Heart right ventricle (tissue), 16 donors: ENCODE measurements at regions not wholly inside any gene's neighbourhood (a gene's known extent, or its start where the extent isn't known, plus 50 kb on each side); places are given as distances from the start of the nearest gene placed in this dataset.

ENCODE experiments used
- ATAC-seq, 8 donors: fragments of 200-7000 bp; cut with Tn5 transposase; one replicate each; pipeline ENCODE4 v1.9.1; 2020; ENCODE audit warnings: mild to moderate bottlenecking in 8 of 8, moderate library complexity in 8 of 8, moderate number of reproducible peaks in 1 of 8
- DNase-seq, 2 donors: peaks; one replicate each; pipeline ENCODE4 v3.0.0-alpha.2; 2020
- H3K27ac ChIP-seq, 10 donors: fragments of 200-600 bp; sonication (generic) in 2 of 10; one replicate each; pipeline versions ENCODE4 v1.5.0 to v1.8.0; 2020 to 2022; ENCODE audit warnings: mild to moderate bottlenecking in 3 of 10
- H3K27me3 ChIP-seq, 7 donors: fragments of 200-600 bp; one replicate each; pipeline ENCODE4 v1.8.0; 2021 to 2022; ENCODE audit warnings: mild to moderate bottlenecking in 2 of 7
- H3K36me3 ChIP-seq, 9 donors: fragments of 200-600 bp; sonication (generic) in 1 of 9; one replicate each; pipeline versions ENCODE4 v1.5.0 to v1.8.0; 2020 to 2022; ENCODE audit warnings: mild to moderate bottlenecking in 2 of 9
- H3K4me1 ChIP-seq, 9 donors: fragments of 200-600 bp; sonication (generic) in 1 of 9; one replicate each; pipeline versions ENCODE4 v1.5.0 to v1.8.0; 2020 to 2022; ENCODE audit warnings: mild to moderate bottlenecking in 4 of 9
- H3K4me3 ChIP-seq, 10 donors: fragments of 200-600 bp; sonication (generic) in 2 of 10; one replicate each; pipeline versions ENCODE4 v1.5.0 to v1.8.0; 2020 to 2022; ENCODE audit warnings: mild to moderate bottlenecking in 7 of 10, moderate library complexity in 2 of 10
- H3K9me3 ChIP-seq, 11 donors: fragments of 200-600 bp in 10 of 11; sonication (generic) in 2 of 11; one replicate each; pipeline versions ENCODE4 v1.5.0 to v1.8.0; 2013 to 2022; ENCODE audit warnings: mild to moderate bottlenecking in 2 of 11, control low read depth in 1 of 11, moderate library complexity in 1 of 11
- CTCF ChIP-seq, 9 donors: fragments of 200-600 bp; sonication (generic) in 2 of 9; IDR thresholded peaks; one replicate each; pipeline versions ENCODE4 v1.5.0 to v1.8.0; 2021 to 2022; ENCODE audit warnings: antibody characterized with exemption in 9 of 9, mild to moderate bottlenecking in 5 of 9, moderate library complexity in 1 of 9
- WGBS, 2 donors: extraction: QIAGEN DNeasy Blood & Tissue Kit; methylation state at CpG; one replicate each; pipeline ENCODE4 v1.1.7; 2013; ENCODE audit warnings: inconsistent platforms in 1 of 2; 5-methylcytosine and 5-hydroxymethylcytosine counted together
- intact Hi-C, 10 donors: fragments of 100-400 bp; cut with DNase I; formaldehyde crosslinking; loops; one replicate each; pipeline versions ENCODE4 v1.11.1 to v1.14.2; 2022
- donor health status: Arrhythmogenic right ventricular cardiomyopathy.
- donor health status: ischemic (EF 13 %, LVEDD 7.1; RV severe dilation, severe dysfunction).
- donor health status: healthy with polysubstance abuse.
- donor health status: DM: no; HTN: yes; CAD: no.
- donor health status: DM: no; HTN: no; CAD: no.
- donor health status: ischemic (EF 25% LVEDD 6.9; RV normal size, moderate dysfunction).
- donor health status: ischemic (EF 25% LVEDD 5.7; RV mildly dilated, moderate dysfunction).
- donor health status: healthy.
- donor health status: DM: yes; HTN: yes; CAD: no.
- donor health status: Ischemic cardiomyopathy.
- donor health status: ischemic (EF 35%, LVEDD 5.7; RV mildly dilated, moderate dysfunction).
- donor health status: nonischemic (EF 11% LVEDD 7.7; RV severe dilation, severe dysfunction).
- donor health status: DM: yes; HTN: yes; CAD: no.
- donor health status: PGD.
- donor health status: ischemic (EF 29% LVEDD 5.4; RV normal size, mild dysfunction).
- donor health status: nonischemic (EF 23%, LVEDD 6.1; RV moderate dilation, normal function).

- Histone ChIP-seq H3K27me3 (no peaks in the 10 kb centered on the region), H3K27ac (no peak overlapping the region), H3K9me3 (no peaks in the 10 kb centered on the region), H3K36me3 (no peaks in the 10 kb centered on the region), H3K4me1 (peaks cover 0 to 4% (median 0%) of the 10 kb centered on the region in 9 donors), H3K4me3 (no peak overlapping the region)
- intact Hi-C loops = no loop called here
- WGBS, 2 donors = 77 to 88% methylated on average over 2 of the region's 2 CpGs
- TF ChIP-seq CTCF (IDR thresholded peaks at IDR 0.05) = no peak
- no peak for DNase-seq
- no peak for ATAC-seq
Observed at GRCh38 chr3:144273601-144274000, 302.0 kb downstream of the DIPK2A start.

DNA sequence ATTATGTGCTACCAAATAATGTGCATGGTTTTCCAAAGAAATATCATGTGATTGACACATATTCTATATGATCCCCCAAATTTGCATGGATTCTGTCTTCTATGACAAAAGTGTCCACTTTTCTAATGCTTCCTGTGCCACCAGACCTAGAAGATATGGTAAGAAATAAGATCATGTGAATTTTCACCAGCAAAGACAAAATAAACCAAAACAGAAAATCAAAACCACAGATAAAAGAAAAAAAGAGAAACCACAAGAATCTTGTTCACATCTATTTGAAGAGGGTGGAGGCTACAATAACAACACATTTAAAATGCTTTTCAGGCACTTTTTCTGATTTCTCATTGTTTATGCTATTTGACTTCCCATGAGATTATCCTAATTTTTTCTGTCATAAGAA is 303.4 kb downstream of the DIPK2A start:
- H3K4me1 ChIP-seq = no peaks in the 10 kb centered on the region
- H3K27ac ChIP-seq = no peak overlapping the region
- no peak for ATAC-seq
- no peaks in the 10 kb centered on the region for H3K36me3 ChIP-seq
- no peak for DNase-seq
- no peak overlapping the region for H3K4me3 ChIP-seq
- no peak for TF ChIP-seq CTCF (IDR thresholded peaks at IDR 0.05)
- intact Hi-C loops = no loop called here
- H3K27me3 ChIP-seq = no peaks in the 10 kb centered on the region
- no peaks in the 10 kb centered on the region for H3K9me3 ChIP-seq

DNA sequence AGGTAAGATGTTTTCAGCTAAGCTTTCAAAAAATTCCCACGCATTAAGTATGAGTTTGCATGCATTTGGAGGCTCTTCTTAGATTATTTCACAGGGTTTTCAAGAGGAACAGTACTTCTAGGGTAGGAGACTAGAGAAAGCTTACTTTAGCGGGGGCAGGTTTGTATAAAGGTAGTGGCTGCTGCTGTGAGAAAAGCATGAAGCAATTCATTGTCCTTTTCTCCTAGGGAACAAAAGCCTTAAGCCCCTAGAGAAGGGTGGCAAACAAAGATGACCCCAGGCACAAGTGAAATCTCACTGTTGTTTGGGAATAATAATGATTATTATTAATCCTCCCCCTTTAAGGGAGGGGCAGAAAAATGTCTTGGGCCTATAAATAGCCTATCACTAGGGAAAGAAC is 310.7 kb downstream of the DIPK2A start:
- no peak overlapping the region for H3K27ac ChIP-seq
- DNase-seq (no peak), ATAC-seq (no peak)
- no peaks in the 10 kb centered on the region for H3K27me3 ChIP-seq
- no peaks in the 10 kb centered on the region for H3K9me3 ChIP-seq
- WGBS, 2 donors = 89 to 94% methylated on average over 2 of the region's 2 CpGs
- TF ChIP-seq CTCF (IDR thresholded peaks at IDR 0.05) = no peak
- no peak overlapping the region for H3K4me3 ChIP-seq
- H3K4me1 ChIP-seq = no peaks in the 10 kb centered on the region
- intact Hi-C loops = no loop called here
- no peaks in the 10 kb centered on the region for H3K36me3 ChIP-seq

DNA sequence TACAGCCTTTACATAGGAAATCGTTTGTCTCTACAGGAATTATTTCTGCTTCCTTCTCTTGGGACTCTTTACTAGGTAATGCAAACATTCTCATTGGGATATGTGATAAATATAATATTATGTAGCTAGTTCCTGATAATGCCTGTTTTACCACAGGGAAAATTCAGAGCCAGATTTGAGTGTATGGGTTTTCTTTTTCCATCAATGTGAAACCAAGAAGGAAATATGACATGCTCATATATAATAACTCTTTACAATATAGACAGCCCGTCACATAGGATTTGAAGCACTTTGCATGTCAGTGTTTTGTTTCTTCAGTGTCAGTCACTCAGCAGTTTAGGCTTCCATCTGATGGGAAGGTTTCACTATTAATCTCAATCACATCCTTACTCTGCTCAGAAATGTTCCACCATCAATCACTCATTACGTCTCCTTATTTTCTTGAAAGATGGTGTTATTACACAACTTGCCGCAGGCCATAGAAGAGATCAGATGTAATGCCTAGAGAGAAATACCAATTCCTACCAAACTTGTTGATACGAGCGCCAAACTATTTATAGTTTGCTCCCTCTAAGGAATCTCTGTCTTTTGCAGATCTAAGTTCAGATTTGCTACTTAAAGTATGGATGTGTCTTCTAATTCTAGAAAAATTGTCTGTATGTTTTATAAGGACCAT is 314.8 kb downstream of the DIPK2A start:
- Histone ChIP-seq H3K27ac (no peak overlapping the region), H3K36me3 (no peaks in the 10 kb centered on the region), H3K4me1 (no peaks in the 10 kb centered on the region), H3K9me3 (peaks cover 0 to 9% (median 0%) of the 10 kb centered on the region in 11 donors), H3K4me3 (no peak overlapping the region), H3K27me3 (no peaks in the 10 kb centered on the region)
- ATAC-seq (no peak), DNase-seq (no peak)
- 78 to 84% methylated on average over 6 of the region's 6 CpGs for WGBS, 2 donors
- intact Hi-C loops = no loop called here
- TF ChIP-seq CTCF (IDR thresholded peaks at IDR 0.05) = no peak
